Endothelial cell (in vitro differentiated cells): ENCODE measurements at regions not wholly inside any gene's neighbourhood (a gene's known extent, or its start where the extent isn't known, plus 50 kb on each side); places are given as distances from the start of the nearest gene placed in this dataset.
"Not testable (repeated sequence)": the region's sequence is repeated elsewhere in the genome, so short reads cannot be mapped to it uniquely, and the experiment has no call there.

Experiments used
- DNase-seq: peaks from one replicate; pipeline ENCODE4 v3.0.0; 2021; ENCODE audit warnings: low spot score
- H3K27ac Mint-ChIP-seq: one replicate; pipeline ENCODE4 v1.8.0; 2021; ENCODE audit warnings: mixed read lengths, inconsistent platforms; ENCODE audit not compliant: unreplicated experiment
- H3K27me3 Mint-ChIP-seq: one replicate; pipeline ENCODE4 v1.8.0; 2021; ENCODE audit warnings: mild to moderate bottlenecking, moderate library complexity, mixed read lengths, inconsistent platforms; ENCODE audit not compliant: unreplicated experiment
- H3K36me3 Mint-ChIP-seq: one replicate; pipeline ENCODE4 v1.8.0; 2021; ENCODE audit warnings: mild to moderate bottlenecking, low read depth, mixed read lengths, inconsistent platforms; ENCODE audit not compliant: unreplicated experiment
- H3K4me1 Mint-ChIP-seq: one replicate; pipeline ENCODE4 v1.8.0; 2021; ENCODE audit warnings: mild to moderate bottlenecking, mixed read lengths, inconsistent platforms; ENCODE audit not compliant: unreplicated experiment
- H3K4me3 Mint-ChIP-seq: one replicate; pipeline ENCODE4 v1.8.0; 2021; ENCODE audit warnings: mild to moderate bottlenecking, mixed read lengths, inconsistent platforms; ENCODE audit not compliant: unreplicated experiment
- H3K9me3 Mint-ChIP-seq: one replicate; pipeline ENCODE4 v1.8.0; 2021; ENCODE audit warnings: mixed read lengths, inconsistent platforms; ENCODE audit not compliant: unreplicated experiment
- TF ChIP-seq, protein P1 (sequence below): fragments of 200-600 bp; sonication (generic); IDR thresholded peaks from one replicate; pipeline ENCODE4 v1.5.0; 2021; ENCODE audit warnings: antibody characterized with exemption; ENCODE audit not compliant: unreplicated experiment

DNA sequence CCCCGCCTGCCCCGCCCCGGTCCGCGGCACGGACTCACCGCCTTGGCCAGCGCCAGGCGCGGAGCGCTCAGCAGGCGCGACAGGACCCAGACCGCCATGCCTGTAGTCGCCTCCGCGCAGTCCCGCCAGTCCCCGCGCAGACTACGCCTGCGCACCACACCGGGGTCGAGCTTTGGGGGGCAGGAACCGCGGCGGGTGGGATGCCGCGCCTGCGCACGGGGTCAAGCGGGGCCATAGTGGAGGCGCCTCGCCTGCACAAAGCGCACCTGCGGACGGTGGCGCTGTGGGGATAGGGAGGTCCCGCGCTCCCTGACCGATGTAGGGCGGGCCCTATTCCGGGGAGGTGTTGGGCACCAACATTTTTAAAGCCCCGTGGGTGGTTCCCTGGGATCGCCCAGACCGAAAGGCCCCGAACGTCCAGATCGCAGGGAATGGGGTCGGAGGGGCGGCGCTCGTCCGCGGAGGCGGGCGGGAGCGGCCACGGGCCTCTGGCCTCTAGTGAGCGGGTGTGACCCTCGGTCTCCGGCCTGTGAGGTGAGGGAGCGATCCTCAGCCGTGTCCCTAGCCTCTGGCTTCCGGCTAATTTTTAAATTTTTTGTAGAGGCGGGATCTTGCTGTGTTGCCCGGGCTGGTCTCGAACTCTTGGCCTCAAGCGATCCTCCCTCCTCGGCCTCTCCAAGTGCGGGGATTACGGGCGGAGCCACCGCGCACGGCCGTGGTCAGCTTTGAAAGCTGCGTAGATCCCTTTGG lies 70.8 kb upstream of the LPCAT1 start:
- TF ChIP-seq, protein P1, sequence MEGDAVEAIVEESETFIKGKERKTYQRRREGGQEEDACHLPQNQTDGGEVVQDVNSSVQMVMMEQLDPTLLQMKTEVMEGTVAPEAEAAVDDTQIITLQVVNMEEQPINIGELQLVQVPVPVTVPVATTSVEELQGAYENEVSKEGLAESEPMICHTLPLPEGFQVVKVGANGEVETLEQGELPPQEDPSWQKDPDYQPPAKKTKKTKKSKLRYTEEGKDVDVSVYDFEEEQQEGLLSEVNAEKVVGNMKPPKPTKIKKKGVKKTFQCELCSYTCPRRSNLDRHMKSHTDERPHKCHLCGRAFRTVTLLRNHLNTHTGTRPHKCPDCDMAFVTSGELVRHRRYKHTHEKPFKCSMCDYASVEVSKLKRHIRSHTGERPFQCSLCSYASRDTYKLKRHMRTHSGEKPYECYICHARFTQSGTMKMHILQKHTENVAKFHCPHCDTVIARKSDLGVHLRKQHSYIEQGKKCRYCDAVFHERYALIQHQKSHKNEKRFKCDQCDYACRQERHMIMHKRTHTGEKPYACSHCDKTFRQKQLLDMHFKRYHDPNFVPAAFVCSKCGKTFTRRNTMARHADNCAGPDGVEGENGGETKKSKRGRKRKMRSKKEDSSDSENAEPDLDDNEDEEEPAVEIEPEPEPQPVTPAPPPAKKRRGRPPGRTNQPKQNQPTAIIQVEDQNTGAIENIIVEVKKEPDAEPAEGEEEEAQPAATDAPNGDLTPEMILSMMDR: no peak
- H3K27me3 Mint-ChIP-seq: no peaks in the 10 kb centered on the region
- H3K4me1 Mint-ChIP-seq: no peaks in the 10 kb centered on the region
- peaks cover 3% of the 10 kb centered on the region for H3K36me3 Mint-ChIP-seq
- H3K27ac Mint-ChIP-seq: no peak overlapping the region
- H3K4me3 Mint-ChIP-seq: peak overlapping the region; percentile 82
- peak; percentile 74 for DNase-seq
- H3K9me3 Mint-ChIP-seq: no peaks in the 10 kb centered on the region

DNA sequence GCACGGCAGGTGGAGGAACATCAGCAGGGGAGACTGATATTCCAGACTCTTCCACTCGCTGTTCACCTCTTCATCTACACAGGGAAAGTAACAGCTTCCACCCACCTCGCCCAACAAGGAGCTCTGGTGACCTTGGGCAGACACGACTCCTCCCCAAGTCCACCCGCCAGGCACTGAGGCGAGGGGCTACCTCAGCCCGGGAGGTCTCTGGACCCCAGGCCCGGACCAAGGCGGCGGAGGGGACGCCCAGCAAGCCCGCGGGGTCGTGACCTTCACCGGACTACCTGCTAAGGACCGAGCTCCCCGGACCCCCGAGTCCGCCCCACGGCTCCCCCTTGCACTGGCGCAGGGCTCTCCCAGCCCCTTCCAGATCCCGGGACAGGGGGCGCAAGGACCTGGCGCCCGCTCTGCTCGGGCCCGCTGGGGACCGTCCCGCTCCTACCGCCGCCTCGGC lies 70.2 kb upstream of the LPCAT1 start:
- peak overlapping the region; percentile 71 for H3K4me3 Mint-ChIP-seq

DNA sequence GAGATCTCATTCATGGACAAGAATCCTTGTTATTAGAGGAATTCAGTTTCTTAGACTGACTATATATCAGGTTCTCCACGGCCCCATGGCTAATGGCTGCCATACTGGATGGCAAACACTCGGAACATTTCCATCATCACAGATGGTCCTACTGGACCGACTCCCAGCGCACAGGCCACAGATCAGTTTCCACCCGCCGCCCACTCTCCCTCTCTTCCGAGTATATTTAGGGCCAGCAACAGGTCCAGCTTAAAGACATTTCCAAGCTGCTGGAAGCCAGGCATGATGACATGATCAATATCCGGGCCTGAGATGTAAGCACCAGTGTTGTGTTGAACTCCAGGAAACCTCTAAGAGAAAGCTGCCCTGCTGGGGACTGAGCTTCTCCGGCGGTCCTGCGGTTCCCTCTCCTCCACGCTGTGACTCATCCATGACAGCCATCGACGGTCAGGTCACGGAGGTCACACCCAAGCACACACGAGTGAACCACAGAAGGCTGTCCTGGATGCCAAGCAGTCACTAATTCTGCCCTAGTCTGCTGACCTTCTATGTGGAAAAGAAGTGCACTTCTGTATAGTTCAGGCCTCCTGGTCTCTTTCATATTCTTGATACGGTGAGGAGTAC lies 64.4 kb upstream of the LPCAT1 start:
- H3K27ac Mint-ChIP-seq, H3K27me3 Mint-ChIP-seq, H3K4me1 Mint-ChIP-seq, H3K9me3 Mint-ChIP-seq, DNase-seq: not testable (repeated sequence)
- H3K36me3 Mint-ChIP-seq: peaks cover 44% of the 10 kb centered on the region
- peak overlapping the region; percentile 78 for H3K4me3 Mint-ChIP-seq

More for the DNA sequence above, 70.2 kb upstream of the LPCAT1 start:
- Mint-ChIP-seq H3K9me3 (no peaks in the 10 kb centered on the region), H3K4me1 (no peaks in the 10 kb centered on the region), H3K36me3 (peaks cover 3% of the 10 kb centered on the region), H3K27me3 (no peaks in the 10 kb centered on the region), H3K27ac (no peak overlapping the region)
- TF ChIP-seq, protein P1: no peak
- DNase-seq: peak; percentile 12

DNA sequence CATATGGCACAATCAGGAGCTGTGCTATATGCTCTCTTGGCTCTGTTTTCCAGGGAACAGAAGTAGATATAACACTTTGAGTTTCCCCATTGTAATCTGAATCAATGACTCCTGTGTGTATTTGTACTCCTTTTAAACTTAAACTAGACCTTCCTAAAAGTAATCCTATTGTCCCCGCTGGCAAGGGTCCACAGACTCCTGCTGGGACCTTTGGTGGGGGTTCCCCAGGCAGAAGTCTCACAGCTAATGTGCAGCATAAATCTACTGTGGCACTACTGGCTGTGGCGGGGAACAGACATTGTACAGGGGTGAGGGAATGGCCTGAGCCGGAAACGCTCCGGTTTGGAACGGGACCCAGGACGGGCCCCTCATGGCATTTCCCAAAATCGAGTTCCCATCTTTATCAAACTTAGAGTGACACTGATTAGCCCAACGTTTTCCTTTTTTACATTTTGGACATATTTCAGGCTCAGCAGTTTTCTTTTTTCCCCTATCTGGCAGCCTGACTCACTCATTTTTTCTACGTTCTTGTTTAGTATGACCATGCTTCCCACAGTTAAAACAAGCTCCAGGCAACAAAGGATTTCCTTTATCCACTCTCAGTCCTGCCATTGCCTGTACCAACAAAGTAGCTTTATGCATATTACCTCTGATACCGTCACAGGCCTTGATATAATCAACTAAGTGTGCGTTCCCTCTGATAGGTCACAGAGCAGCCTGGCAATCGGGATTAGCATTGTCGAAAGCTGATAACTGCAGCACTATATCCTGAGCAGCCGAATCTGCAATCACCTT lies 59.5 kb upstream of the LPCAT1 start:
- not testable (repeated sequence) for H3K27me3 Mint-ChIP-seq, H3K4me3 Mint-ChIP-seq, DNase-seq, H3K27ac Mint-ChIP-seq, H3K9me3 Mint-ChIP-seq, H3K4me1 Mint-ChIP-seq
- peaks cover 51% of the 10 kb centered on the region for H3K36me3 Mint-ChIP-seq

DNA sequence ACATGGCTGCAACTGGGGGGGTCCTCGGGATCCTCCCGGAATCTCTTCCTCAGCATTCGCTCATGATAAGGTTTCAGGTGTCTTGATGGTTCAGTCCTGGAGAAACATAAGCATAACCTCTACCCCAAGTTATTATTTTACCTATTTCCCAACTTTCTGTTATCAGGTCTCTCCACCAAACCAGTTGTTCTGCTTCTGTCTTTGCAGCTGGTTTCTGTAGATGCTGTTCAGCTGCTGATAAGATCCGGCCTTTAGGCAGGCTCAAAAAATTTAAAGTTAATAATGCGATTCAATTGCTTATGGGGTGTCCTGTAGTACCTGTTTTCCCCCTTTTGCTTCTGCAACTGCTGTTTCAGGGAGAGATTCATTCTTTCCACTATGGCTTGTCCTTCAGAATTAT lies 55.6 kb upstream of the LPCAT1 start:
- H3K4me3 Mint-ChIP-seq, DNase-seq, H3K9me3 Mint-ChIP-seq, H3K4me1 Mint-ChIP-seq, H3K27ac Mint-ChIP-seq, H3K27me3 Mint-ChIP-seq: not testable (repeated sequence)
- H3K36me3 Mint-ChIP-seq: peaks cover 35% of the 10 kb centered on the region

DNA sequence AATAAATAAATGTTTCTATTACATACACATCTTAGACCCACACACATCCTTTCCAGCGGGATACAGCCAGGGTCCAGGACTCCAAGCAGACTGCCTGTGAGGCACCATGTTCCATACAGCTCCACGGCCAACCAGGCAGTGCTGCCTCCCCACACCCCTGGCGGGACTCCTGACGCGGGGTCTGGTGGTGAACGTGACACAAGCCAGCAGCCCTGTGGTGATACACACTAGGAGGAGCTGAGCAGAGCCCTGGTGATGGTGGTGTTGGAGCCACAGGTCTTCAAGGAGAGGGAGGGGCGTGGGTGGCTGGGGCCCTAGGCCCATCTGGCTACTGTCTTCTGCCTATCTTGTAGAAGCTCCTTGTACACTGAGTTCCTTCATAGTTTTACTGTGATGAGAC lies 53.1 kb upstream of the LPCAT1 start:
- H3K27ac Mint-ChIP-seq, H3K4me1 Mint-ChIP-seq, DNase-seq, H3K9me3 Mint-ChIP-seq, H3K4me3 Mint-ChIP-seq, H3K27me3 Mint-ChIP-seq: not testable (repeated sequence)
- peaks cover 39% of the 10 kb centered on the region for H3K36me3 Mint-ChIP-seq

DNA sequence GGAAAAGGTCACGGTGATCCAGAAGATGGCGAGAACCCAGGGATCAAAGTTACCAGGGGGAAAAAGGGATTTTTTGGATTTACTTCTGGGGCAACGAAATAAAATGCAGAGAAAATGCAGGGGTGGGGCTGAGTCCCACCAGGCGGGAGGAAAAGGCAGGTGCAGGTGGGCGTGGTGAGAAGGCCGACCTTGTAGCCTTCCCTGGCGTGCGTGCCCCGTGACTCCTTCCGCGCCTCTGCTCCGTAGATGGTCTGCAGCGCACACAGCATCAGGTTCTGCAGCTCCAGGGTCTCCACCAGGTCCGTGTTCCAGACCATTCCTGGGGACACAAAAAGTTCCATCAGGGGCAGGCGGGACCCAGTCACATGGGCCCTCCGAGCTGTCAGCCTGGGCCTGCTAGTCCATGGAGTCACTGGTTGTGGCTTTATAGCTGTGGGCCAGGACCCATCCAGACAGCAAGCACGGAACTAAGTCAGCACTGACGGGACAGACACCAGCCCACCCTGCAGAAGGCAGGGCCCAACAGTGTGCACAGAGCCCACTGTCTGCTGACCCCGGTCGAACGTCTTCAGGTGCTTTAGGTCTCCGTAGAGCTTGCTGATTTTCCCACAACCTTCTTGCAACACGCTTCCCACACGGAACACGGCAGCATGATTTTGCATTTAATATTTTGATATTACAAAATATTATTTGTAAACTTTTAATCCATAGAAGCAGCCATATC lies 52.4 kb upstream of the LPCAT1 start:
- H3K4me3 Mint-ChIP-seq, DNase-seq, H3K27me3 Mint-ChIP-seq, H3K9me3 Mint-ChIP-seq, H3K4me1 Mint-ChIP-seq, H3K27ac Mint-ChIP-seq: not testable (repeated sequence)
- peaks cover 41% of the 10 kb centered on the region for H3K36me3 Mint-ChIP-seq

DNA sequence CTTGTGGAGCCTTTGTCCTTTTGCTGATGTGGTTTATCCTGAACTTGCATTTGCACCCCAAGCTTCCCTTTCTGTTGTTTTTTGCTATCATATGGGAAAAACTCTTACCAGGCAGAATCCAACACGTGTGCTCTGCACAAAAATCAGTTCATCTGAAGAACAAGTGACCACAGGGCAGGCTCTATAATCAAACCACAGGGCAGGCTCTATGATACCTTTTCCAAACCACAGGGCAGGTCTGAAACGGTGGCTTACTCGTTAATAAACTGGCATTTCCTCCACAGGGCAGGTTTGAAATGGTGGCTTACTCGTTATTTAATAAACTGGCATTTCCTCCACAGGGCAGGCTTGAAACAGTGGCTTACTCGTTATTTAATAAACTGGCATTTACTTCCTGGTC lies 51.7 kb upstream of the LPCAT1 start:
- H3K27me3 Mint-ChIP-seq, H3K9me3 Mint-ChIP-seq, DNase-seq, H3K4me3 Mint-ChIP-seq, H3K27ac Mint-ChIP-seq, H3K4me1 Mint-ChIP-seq: not testable (repeated sequence)
- H3K36me3 Mint-ChIP-seq: peaks cover 48% of the 10 kb centered on the region

DNA sequence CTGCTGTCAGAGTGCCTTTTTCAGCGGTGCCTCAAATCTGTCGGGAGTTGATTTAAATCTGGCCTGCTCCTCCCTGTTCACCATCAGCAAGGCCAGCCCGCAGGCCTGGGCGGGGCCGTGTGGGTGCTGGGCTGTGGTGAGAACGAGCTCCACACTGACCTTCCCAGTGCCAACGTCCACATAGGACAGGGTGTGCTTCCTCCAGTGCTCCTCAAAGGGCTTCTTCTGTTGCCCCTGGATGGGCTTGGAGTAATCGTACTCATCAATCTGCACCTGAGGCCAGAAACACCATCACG lies 50.2 kb upstream of the LPCAT1 start:
- peaks cover 46% of the 10 kb centered on the region for H3K36me3 Mint-ChIP-seq
- H3K27ac Mint-ChIP-seq, H3K4me1 Mint-ChIP-seq, DNase-seq, H3K27me3 Mint-ChIP-seq, H3K9me3 Mint-ChIP-seq, H3K4me3 Mint-ChIP-seq: not testable (repeated sequence)
